Activated T-cell treated with anti-CD3 and anti-CD28 coated beads for 24 hours (primary cell): ENCODE measurements at regions not wholly inside any gene's neighbourhood (a gene's known extent, or its start where the extent isn't known, plus 50 kb on each side); places are given as distances from the start of the nearest gene placed in this dataset.
"Not testable (repeated sequence)": the region's sequence is repeated elsewhere in the genome, so short reads cannot be mapped to it uniquely, and the experiment has no call there.

ENCODE experiments used
- DNase-seq: peaks from one replicate; pipeline ENCODE4 v3.0.0-alpha.2; 2020; ENCODE audit warnings: low read depth

DNA sequence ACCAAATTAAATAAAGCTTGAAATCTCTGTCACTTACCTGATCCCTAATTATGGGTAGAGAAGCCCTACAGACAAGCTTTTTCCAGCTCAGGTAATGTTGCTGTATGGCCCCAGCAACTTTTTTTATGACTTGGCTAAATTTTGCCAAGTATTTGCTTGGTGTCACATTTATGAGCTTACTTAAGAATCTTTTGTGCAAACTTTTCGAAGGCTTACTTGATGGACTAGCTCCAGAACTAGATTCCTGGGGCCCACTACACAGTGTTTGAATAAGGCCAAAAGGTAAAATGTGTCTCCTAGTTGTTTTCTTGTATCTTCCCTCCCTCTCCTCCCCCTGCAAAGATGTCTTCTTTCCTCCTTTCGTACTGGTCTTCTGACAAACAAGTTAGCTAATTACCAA, 257.9 kb downstream of the OSR1 start:
- DNase-seq, result no peak

DNA sequence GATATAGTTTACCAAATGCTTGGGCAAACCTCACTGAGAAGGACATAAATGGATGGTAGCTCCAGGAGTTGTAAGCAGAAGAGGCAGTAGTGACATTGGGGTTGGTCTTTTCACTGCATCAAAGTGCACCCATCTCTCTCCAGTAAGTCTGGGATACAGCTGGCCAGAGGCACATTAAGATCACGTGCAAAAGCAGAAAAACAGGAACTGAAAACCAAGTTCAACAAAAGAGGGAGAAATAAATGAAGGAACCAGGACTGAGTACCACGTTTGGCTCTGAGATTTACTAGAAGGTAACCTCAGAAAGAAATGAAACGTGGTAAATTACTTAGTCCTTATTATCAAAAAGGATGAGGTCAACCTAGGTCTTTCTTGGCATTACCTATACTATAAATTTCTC, 259.2 kb downstream of the OSR1 start:
- no peak for DNase-seq

- no peak for DNase-seq
These were observed 259.8 kb downstream of the OSR1 start for GRCh38 chr2:19098467-19099160.

- not testable (repeated sequence) for DNase-seq
These were observed 268.9 kb downstream of the OSR1 start for GRCh38 chr2:19089476-19089875.

GRCh38 chr2:19086231-19086651, 272.2 kb downstream of the OSR1 start:
- DNase-seq, result no peak

- DNase-seq, result no peak
These were observed 279.7 kb downstream of the OSR1 start for GRCh38 chr2:19078709-19079108.

DNA sequence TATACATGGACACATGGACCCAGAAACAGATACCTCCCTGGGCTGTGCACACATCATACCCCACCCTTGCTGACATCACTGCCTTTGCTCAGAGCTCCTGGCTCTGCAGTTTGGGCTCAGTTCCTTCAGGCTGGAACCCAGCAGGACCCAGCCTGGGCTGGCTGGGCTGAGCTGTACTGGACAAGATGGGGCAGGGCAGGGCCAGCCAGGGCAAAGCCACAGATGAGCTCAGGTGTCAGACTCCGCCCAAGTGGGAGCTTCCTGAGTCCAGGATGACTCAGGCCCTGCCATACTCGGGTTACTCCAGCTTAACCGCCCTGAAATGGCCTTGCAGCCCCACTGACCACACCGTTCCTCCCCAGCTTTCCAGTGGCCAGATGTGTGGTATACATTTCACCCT, 284.9 kb downstream of the OSR1 start:
- no peak for DNase-seq

GRCh38 chr2:19072161-19072560, 286.3 kb downstream of the OSR1 start:
- no peak for DNase-seq

GRCh38 chr2:19070886-19071285, 287.5 kb downstream of the OSR1 start:
- DNase-seq, result no peak

- no peak for DNase-seq
These were observed 290.2 kb downstream of the OSR1 start for GRCh38 chr2:19068206-19068605.

- DNase-seq, result no peak
These were observed 296.1 kb downstream of the OSR1 start for GRCh38 chr2:19062370-19062769.

GRCh38 chr2:19059076-19059475, 299.3 kb downstream of the OSR1 start:
- DNase-seq, result no peak

DNA sequence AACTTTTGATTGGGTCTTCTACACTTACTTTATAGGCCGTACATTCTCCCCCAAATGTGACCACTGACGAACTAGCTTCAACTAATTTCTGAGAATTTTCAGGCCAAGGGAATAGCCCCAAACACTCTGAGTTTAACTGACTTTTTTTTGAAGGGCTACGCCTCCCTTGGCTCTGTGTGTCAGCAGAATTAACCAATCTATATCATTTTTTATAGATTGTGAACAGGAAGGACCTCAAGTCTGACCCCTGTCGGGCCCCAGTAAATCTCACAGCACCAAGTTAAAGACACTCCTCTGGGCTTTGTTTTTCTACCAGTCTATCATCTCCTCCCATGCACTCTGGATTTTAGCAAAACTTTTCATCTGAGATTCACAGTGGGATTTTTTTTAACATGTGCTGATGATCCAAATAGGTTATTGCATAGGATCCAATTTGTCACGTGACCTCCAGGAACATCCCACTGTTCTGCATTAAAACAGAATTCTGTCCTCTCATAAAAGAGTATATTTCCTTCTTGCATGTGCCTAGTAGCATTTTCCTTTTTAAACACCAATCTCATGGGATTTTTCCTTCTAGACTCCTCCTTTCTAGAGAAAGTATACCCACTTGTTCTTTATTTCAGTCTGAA, 307.1 kb downstream of the OSR1 start:
- no peak for DNase-seq

DNA sequence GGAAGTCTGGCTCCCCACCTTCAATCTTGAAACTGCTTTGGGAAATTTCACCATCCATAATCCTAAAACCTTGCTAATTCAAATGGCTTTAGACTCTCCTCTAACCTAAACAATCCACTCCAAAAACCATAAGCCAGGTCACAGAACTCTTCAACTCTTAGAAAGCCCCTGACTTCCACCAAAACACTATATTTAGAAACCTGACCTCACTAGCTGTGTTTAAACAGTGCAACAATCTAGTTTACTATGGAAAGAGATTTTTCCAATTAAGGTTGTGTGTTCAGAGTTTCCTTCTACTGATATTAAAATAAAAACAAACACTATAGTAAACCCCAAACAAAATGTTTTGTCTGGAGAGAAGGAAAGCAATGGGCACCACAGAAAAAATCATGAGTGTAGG, 308.1 kb downstream of the OSR1 start:
- DNase-seq, result no peak

DNA sequence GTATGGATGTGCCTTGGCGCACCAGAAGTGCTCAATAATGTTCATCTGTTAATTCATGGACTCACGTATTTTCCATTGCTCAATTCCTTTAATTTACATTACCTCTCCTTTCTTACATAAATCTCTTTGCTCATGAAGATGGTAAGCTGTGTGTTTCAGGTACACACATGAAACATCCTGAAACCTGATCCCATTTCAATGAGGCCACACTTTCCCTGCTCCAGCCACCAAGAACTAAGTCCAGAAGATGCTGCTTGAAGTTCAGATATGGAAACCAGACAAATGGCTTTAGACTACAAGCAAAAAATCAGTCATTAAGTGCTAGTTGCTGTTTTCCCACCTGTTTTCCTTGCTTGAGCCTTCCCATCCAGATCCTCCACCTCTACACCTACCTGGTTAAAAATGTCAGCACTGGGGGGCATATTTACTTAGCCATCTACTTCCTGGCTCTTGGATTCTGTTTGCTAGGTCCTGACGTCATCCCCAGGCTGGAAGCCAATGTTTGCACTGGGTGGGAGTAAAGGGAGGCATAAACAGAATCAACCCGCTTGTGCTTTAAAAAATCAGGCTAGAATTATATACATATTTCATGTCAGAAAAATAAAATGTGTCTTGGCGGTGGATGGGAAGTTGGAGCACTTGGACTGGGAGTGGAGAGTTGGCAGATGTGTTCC, 309.7 kb downstream of the OSR1 start:
- no peak for DNase-seq

DNA sequence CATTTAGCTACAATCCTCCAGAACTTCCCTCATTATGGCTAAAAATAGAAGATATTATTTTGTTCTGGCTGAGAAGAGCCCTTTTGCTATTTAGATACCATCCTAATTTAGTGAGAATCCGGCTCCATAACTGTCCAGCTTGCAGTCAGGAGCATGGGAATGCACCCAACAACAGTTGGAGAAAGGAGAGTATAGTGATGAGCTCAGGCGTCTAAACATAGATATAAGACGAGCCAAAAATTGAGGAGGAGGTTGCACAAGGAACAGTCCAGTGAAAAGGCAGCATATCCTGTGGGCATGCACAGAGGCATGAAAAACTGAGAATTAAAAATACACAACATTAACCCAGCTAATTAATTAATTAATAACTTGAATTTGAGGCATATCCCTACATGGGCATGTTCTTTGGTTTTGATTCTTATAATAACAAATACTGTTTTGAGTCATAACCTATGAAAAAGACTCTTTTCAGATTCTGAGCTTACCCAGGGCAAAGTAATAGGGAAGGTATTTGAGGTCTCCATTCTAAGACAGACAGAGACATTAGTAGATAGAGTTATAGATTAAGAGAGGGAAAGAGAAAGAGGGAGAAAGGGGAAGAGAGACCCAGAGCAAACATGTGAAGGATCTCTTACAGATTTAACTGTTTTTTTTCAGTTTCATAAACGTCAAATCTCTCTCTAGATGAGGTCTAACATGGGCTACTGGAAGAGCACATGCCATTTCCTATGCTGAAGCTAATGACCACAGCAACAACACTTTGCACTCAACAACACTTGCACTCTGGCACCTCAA, 311.2 kb downstream of the OSR1 start:
- no peak for DNase-seq

- no peak for DNase-seq
These were observed 313.3 kb downstream of the OSR1 start for GRCh38 chr2:19045151-19045550.

- no peak for DNase-seq
These were observed 314.5 kb downstream of the OSR1 start for GRCh38 chr2:19043893-19044292.

- no peak for DNase-seq
These were observed 316.9 kb downstream of the OSR1 start for GRCh38 chr2:19041434-19042041.

GRCh38 chr2:19038071-19039015, 320.1 kb downstream of the OSR1 start:
- DNase-seq, result no peak

- DNase-seq, result no peak
These were observed 322.3 kb downstream of the OSR1 start for GRCh38 chr2:19036091-19036490.
